ENCODE measurements at regions not wholly inside any gene's neighbourhood (a gene's known extent, or its start where the extent isn't known, plus 50 kb on each side); places are given as distances from the start of the nearest gene placed in this dataset.

DNA sequence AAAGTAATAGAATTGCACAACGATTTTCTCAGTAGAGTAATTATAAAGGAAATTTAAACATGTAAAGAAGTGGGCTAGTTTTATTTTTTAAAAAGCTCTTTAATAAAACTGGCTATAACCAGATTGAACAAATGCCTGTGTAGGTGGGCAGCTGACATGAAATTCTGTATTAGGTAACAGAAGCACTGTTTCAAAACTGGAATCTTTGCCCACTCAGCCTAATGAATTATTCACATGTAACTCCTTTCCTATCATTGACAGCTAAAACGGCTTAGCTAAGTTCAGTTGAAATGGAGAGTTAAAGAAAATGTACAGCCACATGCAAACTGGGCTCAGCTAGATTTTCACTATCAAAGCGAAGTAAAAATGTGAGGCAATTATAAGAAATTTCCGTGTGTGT is 1300.1 kb upstream of the ACO1 start:
- no TSS peak for BruUV-seq (replicated peaks)
- no peak overlapping the region for H3K27ac ChIP-seq (ENCODE audit: extremely low read depth, low read depth, low read length)
- DNase-seq (ENCODE audit: extremely low read depth in 1 of 4, low spot score in 3 of 4), result no peak
- H3K4me2 ChIP-seq (ENCODE audit: insufficient read depth, low read length), result no peak overlapping the region
- H3K9me1 ChIP-seq (ENCODE audit: control insufficient read depth, insufficient read depth, low read length), result no peaks in the 10 kb centered on the region
- H3K9ac ChIP-seq (ENCODE audit: insufficient read depth in 1 of 2, low read depth in 2 of 2, low read length in 2 of 2), result no peak overlapping the region
- no peaks in the 10 kb centered on the region for H3K79me2 ChIP-seq (ENCODE audit: control insufficient read depth, insufficient read depth, low read length)
- no peak for FAIRE-seq
- CTCF ChIA-PET (ENCODE audit: low intra/inter-chr PET ratio), result no interaction called here
- TF ChIP-seq ZNF23 (CRISPR knock-in tag; IDR thresholded peaks at IDR 0.05), result no peak
- no peak for TF ChIP-seq ETV1 (tag; conservative IDR thresholded peaks at IDR 0.05; ENCODE audit: low read depth)
- no peak for TF ChIP-seq RBM39 (optimal IDR thresholded peaks at IDR 0.05; ENCODE audit: low read depth, low read length)
- no peak for TF ChIP-seq ESRRB (CRISPR knock-in tag; IDR thresholded peaks at IDR 0.05; ENCODE audit: borderline replicate concordance)
- no peak for TF ChIP-seq ERF (CRISPR knock-in tag; IDR thresholded peaks at IDR 0.05)
- no peaks in the 10 kb centered on the region for H4K20me1 ChIP-seq (replicated peaks; ENCODE audit: control insufficient read depth, insufficient read depth, low read length)
- intact Hi-C loops (cut with micrococcal nuclease), result no loop called here
- no peaks in the 10 kb centered on the region for H3K9me3 ChIP-seq (replicated peaks; ENCODE audit: control insufficient read depth, insufficient read depth, low read depth, low read length)
- no peaks in the 10 kb centered on the region for H3K27me3 ChIP-seq (ENCODE audit: control insufficient read depth in 2 of 2, insufficient read depth in 2 of 2, low read length in 2 of 2)
- no peak overlapping the region for H3K4me3 ChIP-seq
- H2AFZ ChIP-seq (ENCODE audit: low read depth, low read length), result no peak overlapping the region
- in situ Hi-C loops (cut with MboI), result no loop called here
- WGBS (ENCODE audit: insufficient coverage, low coverage, missing lambda C conversion rate), result no CpG with 5 or more reads among the region's 4 CpGs
- POLR2A ChIA-PET, result no interaction called here
- no peaks in the 10 kb centered on the region for H3K4me1 ChIP-seq (replicated peaks in 1 of 2; ENCODE audit: control insufficient read depth in 2 of 2, insufficient read depth in 2 of 2, low read length in 2 of 2)
- H3K36me3 ChIP-seq (ENCODE audit: control insufficient read depth, insufficient read depth, low read length), result no peaks in the 10 kb centered on the region
- no peak for ATAC-seq

GRCh38 chr9:31089549-31090221 is 1294.8 kb upstream of the ACO1 start:
- ChIA-PET CTCF (ENCODE audit: low intra/inter-chr PET ratio) (no interaction called here), POLR2A (no interaction called here)
- H3K9me1 ChIP-seq (ENCODE audit: control insufficient read depth, insufficient read depth, low read length), result no peaks in the 10 kb centered on the region
- H3K9me3 ChIP-seq (replicated peaks; ENCODE audit: control insufficient read depth, insufficient read depth, low read depth, low read length), result no peaks in the 10 kb centered on the region
- in situ Hi-C loops (cut with MboI) (no loop called here), intact Hi-C loops (cut with micrococcal nuclease) (no loop called here)
- H3K4me3 ChIP-seq, result no peak overlapping the region
- no peak for ATAC-seq
- H3K36me3 ChIP-seq (ENCODE audit: control insufficient read depth, insufficient read depth, low read length), result no peaks in the 10 kb centered on the region
- H3K9ac ChIP-seq (ENCODE audit: insufficient read depth in 1 of 2, low read depth in 2 of 2, low read length in 2 of 2), result no peak overlapping the region
- H2AFZ ChIP-seq (ENCODE audit: low read depth, low read length), result no peak overlapping the region
- DNase-seq (ENCODE audit: extremely low read depth in 1 of 4, low spot score in 3 of 4), result no peak
- no peak overlapping the region for H3K4me2 ChIP-seq (ENCODE audit: insufficient read depth, low read length)
- H3K27me3 ChIP-seq (ENCODE audit: control insufficient read depth in 2 of 2, insufficient read depth in 2 of 2, low read length in 2 of 2), result no peaks in the 10 kb centered on the region
- H3K79me2 ChIP-seq (ENCODE audit: control insufficient read depth, insufficient read depth, low read length), result no peaks in the 10 kb centered on the region
- TF ChIP-seq MEF2D (tag; conservative IDR thresholded peaks at IDR 0.05; ENCODE audit: low read depth) (no peak), BRF1 (IDR thresholded peaks at IDR 0.05; ENCODE audit: borderline replicate concordance, extremely low read depth, insufficient read length) (no peak), TRIM28 (IDR thresholded peaks at IDR 0.05) (no peak), ZNF3 (CRISPR knock-in tag; IDR thresholded peaks at IDR 0.05) (no peak)
- TF ChIP-seq, protein P1, sequence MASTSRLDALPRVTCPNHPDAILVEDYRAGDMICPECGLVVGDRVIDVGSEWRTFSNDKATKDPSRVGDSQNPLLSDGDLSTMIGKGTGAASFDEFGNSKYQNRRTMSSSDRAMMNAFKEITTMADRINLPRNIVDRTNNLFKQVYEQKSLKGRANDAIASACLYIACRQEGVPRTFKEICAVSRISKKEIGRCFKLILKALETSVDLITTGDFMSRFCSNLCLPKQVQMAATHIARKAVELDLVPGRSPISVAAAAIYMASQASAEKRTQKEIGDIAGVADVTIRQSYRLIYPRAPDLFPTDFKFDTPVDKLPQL (IDR thresholded peaks at IDR 0.05; ENCODE audit: extremely low read depth, insufficient read length), result no peak
- H3K4me1 ChIP-seq (replicated peaks in 1 of 2; ENCODE audit: control insufficient read depth in 2 of 2, insufficient read depth in 2 of 2, low read length in 2 of 2), result no peaks in the 10 kb centered on the region
- H3K27ac ChIP-seq (ENCODE audit: extremely low read depth, low read depth, low read length), result no peak overlapping the region
- no peak for FAIRE-seq
- BruUV-seq (replicated peaks), result no TSS peak
- H4K20me1 ChIP-seq (replicated peaks; ENCODE audit: control insufficient read depth, insufficient read depth, low read length), result no peaks in the 10 kb centered on the region

All from K562 (cell line).